ENCODE measurements at regions not wholly inside any gene's neighbourhood (a gene's known extent, or its start where the extent isn't known, plus 50 kb on each side); places are given as distances from the start of the nearest gene placed in this dataset.
"Not testable (repeated sequence)": the region's sequence is repeated elsewhere in the genome, so short reads cannot be mapped to it uniquely, and the experiment has no call there.

GRCh38 chr3:135559802-135560201, 405.7 kb upstream of the PPP2R3A start:
- DNase-seq, result no peak

GRCh38 chr3:135560847-135561246, 404.7 kb upstream of the PPP2R3A start:
- DNase-seq, result no peak

GRCh38 chr3:135564696-135565095, 400.8 kb upstream of the PPP2R3A start:
- DNase-seq, result no peak

GRCh38 chr3:135565546-135565945, 400.0 kb upstream of the PPP2R3A start:
- no peak for DNase-seq

- no peak for DNase-seq
Observed at GRCh38 chr3:135567223-135567622, 398.3 kb upstream of the PPP2R3A start.

GRCh38 chr3:135576751-135577150, 388.8 kb upstream of the PPP2R3A start:
- no peak for DNase-seq

- DNase-seq, result no peak
Observed at GRCh38 chr3:135581806-135582205, 383.7 kb upstream of the PPP2R3A start.

- no peak for DNase-seq
Observed at GRCh38 chr3:135582800-135583199, 382.7 kb upstream of the PPP2R3A start.

- DNase-seq, result no peak
Observed at GRCh38 chr3:135596563-135596962, 369.0 kb upstream of the PPP2R3A start.

GRCh38 chr3:135597855-135598254, 367.7 kb upstream of the PPP2R3A start:
- DNase-seq, result no peak

GRCh38 chr3:135598597-135598996, 366.9 kb upstream of the PPP2R3A start:
- no peak for DNase-seq

- not testable (repeated sequence) for DNase-seq
Observed at GRCh38 chr3:135604512-135604911, 361.0 kb upstream of the PPP2R3A start.

- no peak for DNase-seq
Observed at GRCh38 chr3:135618123-135618522, 347.4 kb upstream of the PPP2R3A start.

GRCh38 chr3:135621184-135621920, 344.2 kb upstream of the PPP2R3A start:
- DNase-seq, result no peak

GRCh38 chr3:135622215-135622614, 343.3 kb upstream of the PPP2R3A start:
- DNase-seq, result no peak

- DNase-seq, result no peak
Observed at GRCh38 chr3:135622656-135623055, 342.9 kb upstream of the PPP2R3A start.

- DNase-seq, result no peak
Observed at GRCh38 chr3:135623558-135623957, 342.0 kb upstream of the PPP2R3A start.

GRCh38 chr3:135627057-135627456, 338.5 kb upstream of the PPP2R3A start:
- DNase-seq, result no peak

- no peak for DNase-seq
Observed at GRCh38 chr3:135629701-135630408, 335.7 kb upstream of the PPP2R3A start.

- no peak for DNase-seq
Observed at GRCh38 chr3:135632556-135633065, 332.9 kb upstream of the PPP2R3A start.

GRCh38 chr3:135633078-135633477, 332.4 kb upstream of the PPP2R3A start:
- no peak for DNase-seq

GRCh38 chr3:135636596-135636995, 328.9 kb upstream of the PPP2R3A start:
- DNase-seq, result no peak

GRCh38 chr3:135637013-135637412, 328.5 kb upstream of the PPP2R3A start:
- no peak for DNase-seq

GRCh38 chr3:135641761-135642160, 323.8 kb upstream of the PPP2R3A start:
- DNase-seq, result no peak
